CD4-positive, alpha-beta T cell (primary cell): ENCODE measurements at regions not wholly inside any gene's neighbourhood (a gene's known extent, or its start where the extent isn't known, plus 50 kb on each side); places are given as distances from the start of the nearest gene placed in this dataset.

Experiments
- ATAC-seq: fragments of 200-7000 bp; cut with Tn5 transposase; one replicate; pipeline ENCODE4 v1.10.0; 2022; ENCODE audit warnings: mild to moderate bottlenecking; ENCODE audit not compliant: poor library complexity
- CTCF ChIA-PET: fragments of 350-600 bp; sonication (Branson Sonifier 250); formaldehyde crosslinking; loops from one replicate; lab custom pipeline; 2021; ENCODE audit warnings: antibody characterized with exemption, inconsistent platforms; lab: Charles Lee
- POLR2A ChIA-PET: fragments of 350-600 bp; sonication (Branson Sonifier 250); formaldehyde crosslinking; loops from one replicate; lab custom pipeline; 2021; ENCODE audit warnings: antibody characterized with exemption, inconsistent platforms; lab: Charles Lee
- DNase-seq, 14 experiments: peaks; one replicate each; pipeline ENCODE4 v3.0.0-alpha.2; 2013 to 2020; ENCODE audit warnings: mixed read lengths in 2 of 14
- H3K27ac ChIP-seq, 2 donors: one replicate each; pipeline versions ENCODE4 v1.5.1 to v1.7.0; 2013; ENCODE audit warnings: low read length in 2 of 2, low read depth in 1 of 2, mild to moderate bottlenecking in 1 of 2
- H3K27me3 ChIP-seq, 2 experiments: 1 replicate in 1 of 2; 2 replicates in 1 of 2; pipeline versions ENCODE4 v1.6.1 to v1.7.0; 2013; ENCODE audit warnings: low read length in 2 of 2, control low read depth in 1 of 2, mild to moderate bottlenecking in 1 of 2, moderate library complexity in 1 of 2; ENCODE audit not compliant: insufficient read depth in 2 of 2, control insufficient read depth in 1 of 2
- H3K36me3 ChIP-seq: one replicate; pipeline ENCODE4 v1.6.1; 2013; ENCODE audit warnings: low read length, control low read depth; ENCODE audit not compliant: insufficient read depth
- H3K4me1 ChIP-seq: one replicate; pipeline ENCODE4 v1.6.1; 2013; ENCODE audit warnings: low read length, control low read depth; ENCODE audit not compliant: insufficient read depth
- H3K4me3 ChIP-seq: one replicate; pipeline ENCODE4 v1.5.1; 2013; ENCODE audit warnings: mild to moderate bottlenecking, low read length, moderate library complexity
- H3K9me3 ChIP-seq, 2 experiments: 1 replicate in 1 of 2; 2 replicates in 1 of 2; pipeline versions ENCODE4 v1.6.1 to v1.7.0; 2013; ENCODE audit warnings: low read length in 2 of 2, mild to moderate bottlenecking in 2 of 2, control low read depth in 1 of 2, moderate library complexity in 1 of 2; ENCODE audit not compliant: control insufficient read depth in 1 of 2, insufficient read depth in 1 of 2
- H3K27ac Mint-ChIP-seq: one replicate; pipeline ENCODE4 v1.8.0; 2020; ENCODE audit warnings: mixed read lengths
- H3K27me3 Mint-ChIP-seq: one replicate; pipeline ENCODE4 v1.8.0; 2021; ENCODE audit warnings: mixed read lengths
- H3K36me3 Mint-ChIP-seq: one replicate; pipeline ENCODE4 v1.8.0; 2021; ENCODE audit warnings: low read depth, mixed read lengths
- H3K4me1 Mint-ChIP-seq: one replicate; pipeline ENCODE4 v1.8.0; 2021; ENCODE audit warnings: low read depth, mixed read lengths
- H3K4me3 Mint-ChIP-seq: one replicate; pipeline ENCODE4 v1.8.0; 2020; ENCODE audit warnings: mild to moderate bottlenecking, mixed read lengths
- H3K9me3 Mint-ChIP-seq: one replicate; pipeline ENCODE4 v1.8.0; 2020; ENCODE audit warnings: mixed read lengths
- intact Hi-C, 2 experiments: fragments of 100-400 bp; cut with DNase I in 1 of 2; cut with micrococcal nuclease in 1 of 2; formaldehyde crosslinking; loops; one replicate each; pipeline versions ENCODE4 v1.15.1 to v1.9.0; 2023 to 2025; cut with DNase I, micrococcal nuclease
- TF ChIP-seq, protein P1 (sequence below): fragments of 200-600 bp; IDR thresholded peaks from one replicate; pipeline ENCODE4 v1.8.0; 2022; ENCODE audit warnings: antibody characterized with exemption, mild to moderate bottlenecking

DNA sequence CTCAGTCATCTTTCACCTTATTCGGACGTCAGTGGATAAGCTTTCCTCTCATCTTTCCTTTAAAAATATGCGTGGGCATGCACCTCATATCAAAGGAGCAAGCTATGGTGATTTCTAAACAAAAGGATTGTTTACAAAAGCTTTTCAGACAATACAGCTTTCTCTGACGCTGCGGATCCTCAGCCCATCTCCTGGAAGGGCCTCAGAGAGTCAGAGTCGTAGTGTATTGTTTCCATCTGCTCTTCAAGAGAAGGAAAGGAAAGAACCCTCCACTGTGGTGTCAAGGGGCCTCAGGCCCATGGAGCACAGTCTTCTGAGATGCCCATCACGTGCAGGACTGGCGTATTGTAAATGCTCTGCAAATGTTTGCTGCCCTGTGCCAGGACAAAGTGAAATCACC is 163.4 kb upstream of the MAP1B start:
- Histone ChIP-seq H3K9me3 (peaks cover 0 to 2% of the 10 kb centered on the region in 2 experiments), H3K4me1 (no peaks in the 10 kb centered on the region), H3K27me3 (peaks cover 0 to 5% of the 10 kb centered on the region in 2 experiments), H3K27ac (no peak overlapping the region), H3K36me3 (no peaks in the 10 kb centered on the region), H3K4me3 (no peak overlapping the region)
- ATAC-seq (no peak), DNase-seq (no peak)
- H3K27me3 Mint-ChIP-seq = peaks cover 13% of the 10 kb centered on the region
- H3K27ac Mint-ChIP-seq = no peak overlapping the region
- no peak overlapping the region for H3K4me3 Mint-ChIP-seq
- TF ChIP-seq, protein P1, sequence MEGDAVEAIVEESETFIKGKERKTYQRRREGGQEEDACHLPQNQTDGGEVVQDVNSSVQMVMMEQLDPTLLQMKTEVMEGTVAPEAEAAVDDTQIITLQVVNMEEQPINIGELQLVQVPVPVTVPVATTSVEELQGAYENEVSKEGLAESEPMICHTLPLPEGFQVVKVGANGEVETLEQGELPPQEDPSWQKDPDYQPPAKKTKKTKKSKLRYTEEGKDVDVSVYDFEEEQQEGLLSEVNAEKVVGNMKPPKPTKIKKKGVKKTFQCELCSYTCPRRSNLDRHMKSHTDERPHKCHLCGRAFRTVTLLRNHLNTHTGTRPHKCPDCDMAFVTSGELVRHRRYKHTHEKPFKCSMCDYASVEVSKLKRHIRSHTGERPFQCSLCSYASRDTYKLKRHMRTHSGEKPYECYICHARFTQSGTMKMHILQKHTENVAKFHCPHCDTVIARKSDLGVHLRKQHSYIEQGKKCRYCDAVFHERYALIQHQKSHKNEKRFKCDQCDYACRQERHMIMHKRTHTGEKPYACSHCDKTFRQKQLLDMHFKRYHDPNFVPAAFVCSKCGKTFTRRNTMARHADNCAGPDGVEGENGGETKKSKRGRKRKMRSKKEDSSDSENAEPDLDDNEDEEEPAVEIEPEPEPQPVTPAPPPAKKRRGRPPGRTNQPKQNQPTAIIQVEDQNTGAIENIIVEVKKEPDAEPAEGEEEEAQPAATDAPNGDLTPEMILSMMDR = no peak
- ChIA-PET POLR2A (no interaction called here), CTCF (no interaction called here)
- H3K36me3 Mint-ChIP-seq = no peaks in the 10 kb centered on the region
- peaks cover under 1% of the 10 kb centered on the region for H3K9me3 Mint-ChIP-seq
- no peaks in the 10 kb centered on the region for H3K4me1 Mint-ChIP-seq
- intact Hi-C loops = no loop called here

DNA sequence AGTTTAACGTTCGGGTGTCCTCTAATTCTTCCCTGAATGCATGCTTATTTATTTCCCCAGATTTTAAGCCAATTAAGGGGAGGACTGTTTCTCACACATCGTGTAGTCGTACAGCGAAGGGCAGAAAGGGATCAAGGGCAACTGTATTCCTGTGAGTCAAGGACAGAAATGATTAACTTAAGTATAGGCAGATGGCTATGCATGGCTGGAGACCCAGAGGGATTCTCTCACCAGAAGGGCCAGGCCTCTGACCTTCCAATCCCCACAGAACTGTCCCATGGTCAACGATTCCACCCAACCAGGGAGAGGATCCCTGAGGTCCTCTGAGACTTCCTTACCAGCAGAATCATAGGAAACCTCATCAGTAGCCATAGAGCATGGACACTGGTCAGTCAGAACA is 161.8 kb upstream of the MAP1B start:
- Histone ChIP-seq H3K27ac (no peak overlapping the region), H3K36me3 (no peaks in the 10 kb centered on the region), H3K9me3 (peaks cover 0 to 4% of the 10 kb centered on the region in 2 experiments), H3K4me1 (no peaks in the 10 kb centered on the region), H3K27me3 (no peaks in the 10 kb centered on the region), H3K4me3 (no peak overlapping the region)
- intact Hi-C loops = no loop called here
- DNase-seq = no peak
- Mint-ChIP-seq H3K27ac (no peak overlapping the region), H3K36me3 (no peaks in the 10 kb centered on the region), H3K9me3 (peaks cover 2% of the 10 kb centered on the region), H3K4me3 (no peak overlapping the region), H3K27me3 (peaks cover 8% of the 10 kb centered on the region), H3K4me1 (no peaks in the 10 kb centered on the region)
- no peak for ATAC-seq
- CTCF ChIA-PET = no interaction called here
- TF ChIP-seq, protein P1 = no peak
- POLR2A ChIA-PET = no interaction called here

DNA sequence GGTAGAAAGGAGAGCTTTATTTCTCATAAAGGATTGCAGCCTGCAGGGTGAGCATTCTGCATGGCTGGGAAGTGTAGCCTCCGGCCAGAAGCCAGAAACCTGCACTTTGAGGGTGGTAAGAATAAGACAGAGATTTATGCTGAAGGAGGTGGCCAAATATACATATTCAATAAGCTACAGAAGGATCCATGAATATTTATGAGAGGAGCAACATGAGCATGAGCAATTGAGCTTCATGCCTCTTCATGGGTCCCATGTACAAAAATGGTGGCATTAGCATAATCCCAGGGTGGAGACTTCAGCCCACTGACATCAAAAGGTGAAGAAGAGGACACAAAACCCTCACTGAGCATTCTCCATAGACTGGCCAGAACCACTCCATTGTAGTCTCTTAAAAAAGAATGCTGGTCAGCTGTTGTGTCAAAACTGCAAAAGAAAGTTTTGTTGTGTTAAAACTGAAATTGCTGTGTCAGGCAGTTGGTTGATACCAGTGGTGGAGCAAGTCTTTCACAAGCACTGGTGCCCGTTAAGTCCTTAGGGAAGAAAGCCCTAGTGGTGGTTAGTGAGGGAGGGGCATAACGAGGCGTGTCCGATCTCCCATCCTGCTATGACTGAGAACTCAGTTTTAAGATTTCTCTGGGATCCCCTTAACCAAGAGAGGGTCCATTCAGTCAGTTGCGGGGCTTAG is 160.8 kb upstream of the MAP1B start:
- Histone ChIP-seq H3K27me3 (no peaks in the 10 kb centered on the region), H3K4me1 (no peaks in the 10 kb centered on the region), H3K36me3 (no peaks in the 10 kb centered on the region), H3K4me3 (no peak overlapping the region), H3K27ac (no peak overlapping the region), H3K9me3 (peaks cover 0 to 4% of the 10 kb centered on the region in 2 experiments)
- Mint-ChIP-seq H3K36me3 (no peaks in the 10 kb centered on the region), H3K27me3 (peaks cover 13% of the 10 kb centered on the region), H3K9me3 (peaks cover 2% of the 10 kb centered on the region), H3K4me1 (no peaks in the 10 kb centered on the region), H3K27ac (no peak overlapping the region), H3K4me3 (no peak overlapping the region)
- TF ChIP-seq, protein P1 = no peak
- ChIA-PET POLR2A (no interaction called here), CTCF (no interaction called here)
- intact Hi-C loops = no loop called here
- no peak for DNase-seq
- no peak for ATAC-seq
